NCI-H2171 (cell line): ENCODE measurements at regions not wholly inside any gene's neighbourhood (a gene's known extent, or its start where the extent isn't known, plus 50 kb on each side); places are given as distances from the start of the nearest gene placed in this dataset.
"Not testable (repeated sequence)": the region's sequence is repeated elsewhere in the genome, so short reads cannot be mapped to it uniquely, and the experiment has no call there.

Experiments used
- DNase-seq: peaks from one replicate; lab custom pipeline; 2025; lab: John Stamatoyannopoulos, UW

- DNase-seq = not testable (repeated sequence)
These were observed 62.8 kb downstream of the SCP2D1 start for GRCh38 chr20:18876394-18876793.

- no peak for DNase-seq
These were observed 65.7 kb downstream of the SCP2D1 start for GRCh38 chr20:18879262-18879661.

GRCh38 chr20:18886756-18887155 lies 73.2 kb downstream of the SCP2D1 start:
- DNase-seq = no peak

GRCh38 chr20:18901980-18902737 lies 88.6 kb downstream of the SCP2D1 start:
- no peak for DNase-seq

GRCh38 chr20:18904192-18904591 lies 90.6 kb downstream of the SCP2D1 start:
- DNase-seq = no peak

GRCh38 chr20:18904624-18905023 lies 91.0 kb downstream of the SCP2D1 start:
- DNase-seq = no peak

- DNase-seq = no peak
These were observed 92.5 kb downstream of the SCP2D1 start for GRCh38 chr20:18906046-18906445.

GRCh38 chr20:18907353-18907752 lies 93.8 kb downstream of the SCP2D1 start:
- no peak for DNase-seq

- DNase-seq = no peak
These were observed 94.5 kb downstream of the SCP2D1 start for GRCh38 chr20:18908109-18908508.

- DNase-seq = no peak
These were observed 95.7 kb downstream of the SCP2D1 start for GRCh38 chr20:18909254-18909653.

- DNase-seq = no peak
These were observed 100.1 kb downstream of the SCP2D1 start for GRCh38 chr20:18913701-18914100.

GRCh38 chr20:18914796-18915195 lies 101.2 kb downstream of the SCP2D1 start:
- no peak for DNase-seq

GRCh38 chr20:18916886-18917750 lies 103.5 kb downstream of the SCP2D1 start:
- DNase-seq = no peak

- DNase-seq = no peak
These were observed 106.4 kb downstream of the SCP2D1 start for GRCh38 chr20:18919996-18920395.

- DNase-seq = no peak
These were observed 107.7 kb downstream of the SCP2D1 start for GRCh38 chr20:18921291-18921690.

- DNase-seq = no peak
These were observed 108.7 kb downstream of the SCP2D1 start for GRCh38 chr20:18922251-18922650.

GRCh38 chr20:18922898-18923297 lies 109.3 kb downstream of the SCP2D1 start:
- DNase-seq = no peak

GRCh38 chr20:18926965-18927364 lies 113.4 kb downstream of the SCP2D1 start:
- no peak for DNase-seq

- no peak for DNase-seq
These were observed 115.0 kb downstream of the SCP2D1 start for GRCh38 chr20:18928626-18929025.

- DNase-seq = no peak
These were observed 116.2 kb downstream of the SCP2D1 start for GRCh38 chr20:18929800-18930199.

GRCh38 chr20:18943542-18943941 lies 130.0 kb downstream of the SCP2D1 start:
- no peak for DNase-seq

GRCh38 chr20:18956890-18957289 lies 143.3 kb downstream of the SCP2D1 start:
- no peak for DNase-seq

- DNase-seq = no peak
These were observed 143.7 kb downstream of the SCP2D1 start for GRCh38 chr20:18957328-18957727.
